ENCODE measurements at regions not wholly inside any gene's neighbourhood (a gene's known extent, or its start where the extent isn't known, plus 50 kb on each side); places are given as distances from the start of the nearest gene placed in this dataset.

DNA sequence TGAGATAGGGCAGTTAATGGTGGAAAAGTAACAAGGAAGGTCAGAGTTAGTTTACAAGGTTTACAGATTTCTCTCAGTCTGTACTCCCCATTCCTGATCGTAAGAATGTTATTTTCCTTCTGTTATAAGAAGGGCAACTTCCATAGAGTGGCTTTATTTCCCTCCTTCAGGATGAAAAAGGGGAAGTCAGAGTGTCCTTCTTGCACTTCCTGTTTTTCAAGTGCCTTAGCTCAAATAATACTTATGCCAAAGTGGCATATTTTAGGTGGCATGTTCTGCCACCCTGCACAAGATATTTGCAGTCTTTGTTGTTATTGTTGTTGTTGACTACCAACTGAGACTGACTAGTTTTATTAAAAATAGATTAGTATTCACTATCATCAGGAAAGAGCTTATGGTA, 730.7 kb upstream of the ADGRL4 start:
- Histone ChIP-seq H3K79me2 (replicated peaks; ENCODE audit: insufficient read depth, low read length) (no peaks in the 10 kb centered on the region), H3K9me2 (ENCODE audit: insufficient read depth, low read length) (no peaks in the 10 kb centered on the region), H3K9ac (ENCODE audit: low read length) (no peak overlapping the region), H3K27ac (ENCODE audit: low read length) (no peak overlapping the region), H3K4me2 (ENCODE audit: low read length) (no peak overlapping the region), H3K27me3 (ENCODE audit: insufficient read depth, low read depth, low read length) (no peaks in the 10 kb centered on the region), H3F3A (ENCODE audit: insufficient read depth, low read length, poor library complexity, severe bottlenecking) (no peaks in the 10 kb centered on the region), H3K36me3 (ENCODE audit: insufficient read depth, low read length) (no peaks in the 10 kb centered on the region), H2AFZ (ENCODE audit: low read depth, low read length) (no peak overlapping the region), H3K4me3 (ENCODE audit: low read length) (no peak overlapping the region), H3K9me3 (ENCODE audit: low read length) (no peaks in the 10 kb centered on the region), H4K20me1 (ENCODE audit: insufficient read depth) (no peaks in the 10 kb centered on the region)
- TF ChIP-seq RAD21 (conservative IDR thresholded peaks at IDR 0.05) (no peak), TAF1 (IDR thresholded peaks at IDR 0.05; ENCODE audit: low read depth) (no peak), POLR2AphosphoS5 (IDR thresholded peaks at IDR 0.05) (no peak), EZH2 (IDR thresholded peaks at IDR 0.05; ENCODE audit: borderline replicate concordance, insufficient read depth, low read length, poor library complexity, severe bottlenecking) (no peak), EP300 (conservative IDR thresholded peaks at IDR 0.05; ENCODE audit: poor library complexity, severe bottlenecking) (no peak)
- TF ChIP-seq, protein P1, sequence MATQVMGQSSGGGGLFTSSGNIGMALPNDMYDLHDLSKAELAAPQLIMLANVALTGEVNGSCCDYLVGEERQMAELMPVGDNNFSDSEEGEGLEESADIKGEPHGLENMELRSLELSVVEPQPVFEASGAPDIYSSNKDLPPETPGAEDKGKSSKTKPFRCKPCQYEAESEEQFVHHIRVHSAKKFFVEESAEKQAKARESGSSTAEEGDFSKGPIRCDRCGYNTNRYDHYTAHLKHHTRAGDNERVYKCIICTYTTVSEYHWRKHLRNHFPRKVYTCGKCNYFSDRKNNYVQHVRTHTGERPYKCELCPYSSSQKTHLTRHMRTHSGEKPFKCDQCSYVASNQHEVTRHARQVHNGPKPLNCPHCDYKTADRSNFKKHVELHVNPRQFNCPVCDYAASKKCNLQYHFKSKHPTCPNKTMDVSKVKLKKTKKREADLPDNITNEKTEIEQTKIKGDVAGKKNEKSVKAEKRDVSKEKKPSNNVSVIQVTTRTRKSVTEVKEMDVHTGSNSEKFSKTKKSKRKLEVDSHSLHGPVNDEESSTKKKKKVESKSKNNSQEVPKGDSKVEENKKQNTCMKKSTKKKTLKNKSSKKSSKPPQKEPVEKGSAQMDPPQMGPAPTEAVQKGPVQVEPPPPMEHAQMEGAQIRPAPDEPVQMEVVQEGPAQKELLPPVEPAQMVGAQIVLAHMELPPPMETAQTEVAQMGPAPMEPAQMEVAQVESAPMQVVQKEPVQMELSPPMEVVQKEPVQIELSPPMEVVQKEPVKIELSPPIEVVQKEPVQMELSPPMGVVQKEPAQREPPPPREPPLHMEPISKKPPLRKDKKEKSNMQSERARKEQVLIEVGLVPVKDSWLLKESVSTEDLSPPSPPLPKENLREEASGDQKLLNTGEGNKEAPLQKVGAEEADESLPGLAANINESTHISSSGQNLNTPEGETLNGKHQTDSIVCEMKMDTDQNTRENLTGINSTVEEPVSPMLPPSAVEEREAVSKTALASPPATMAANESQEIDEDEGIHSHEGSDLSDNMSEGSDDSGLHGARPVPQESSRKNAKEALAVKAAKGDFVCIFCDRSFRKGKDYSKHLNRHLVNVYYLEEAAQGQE (IDR thresholded peaks at IDR 0.05; ENCODE audit: borderline replicate concordance): no peak
- TF ChIP-seq, protein P2, sequence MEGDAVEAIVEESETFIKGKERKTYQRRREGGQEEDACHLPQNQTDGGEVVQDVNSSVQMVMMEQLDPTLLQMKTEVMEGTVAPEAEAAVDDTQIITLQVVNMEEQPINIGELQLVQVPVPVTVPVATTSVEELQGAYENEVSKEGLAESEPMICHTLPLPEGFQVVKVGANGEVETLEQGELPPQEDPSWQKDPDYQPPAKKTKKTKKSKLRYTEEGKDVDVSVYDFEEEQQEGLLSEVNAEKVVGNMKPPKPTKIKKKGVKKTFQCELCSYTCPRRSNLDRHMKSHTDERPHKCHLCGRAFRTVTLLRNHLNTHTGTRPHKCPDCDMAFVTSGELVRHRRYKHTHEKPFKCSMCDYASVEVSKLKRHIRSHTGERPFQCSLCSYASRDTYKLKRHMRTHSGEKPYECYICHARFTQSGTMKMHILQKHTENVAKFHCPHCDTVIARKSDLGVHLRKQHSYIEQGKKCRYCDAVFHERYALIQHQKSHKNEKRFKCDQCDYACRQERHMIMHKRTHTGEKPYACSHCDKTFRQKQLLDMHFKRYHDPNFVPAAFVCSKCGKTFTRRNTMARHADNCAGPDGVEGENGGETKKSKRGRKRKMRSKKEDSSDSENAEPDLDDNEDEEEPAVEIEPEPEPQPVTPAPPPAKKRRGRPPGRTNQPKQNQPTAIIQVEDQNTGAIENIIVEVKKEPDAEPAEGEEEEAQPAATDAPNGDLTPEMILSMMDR (IDR thresholded peaks at IDR 0.05; ENCODE audit: poor library complexity, severe bottlenecking): no peak

DNA sequence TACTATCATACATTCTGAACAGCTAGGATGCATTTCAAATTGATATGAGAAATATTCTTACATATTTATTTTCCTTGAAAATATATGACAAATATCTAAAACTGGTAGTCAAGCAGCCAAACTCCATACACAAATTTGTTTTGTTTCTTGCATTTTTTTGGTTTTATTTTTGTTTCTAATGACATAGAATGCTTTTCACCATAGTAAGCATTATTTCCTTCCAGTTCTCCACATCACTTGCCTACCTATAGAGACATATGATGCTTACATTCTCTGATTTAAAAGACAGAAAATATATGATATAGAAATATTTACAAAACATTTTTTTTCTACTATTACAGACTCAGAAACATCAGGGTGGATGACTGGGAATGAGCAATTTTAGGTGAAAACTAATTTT, 726.4 kb upstream of the ADGRL4 start:
- Histone ChIP-seq H4K20me1 (ENCODE audit: insufficient read depth) (no peaks in the 10 kb centered on the region), H3F3A (ENCODE audit: insufficient read depth, low read length, poor library complexity, severe bottlenecking) (no peaks in the 10 kb centered on the region), H2AFZ (ENCODE audit: low read depth, low read length) (no peak overlapping the region), H3K79me2 (replicated peaks; ENCODE audit: insufficient read depth, low read length) (no peaks in the 10 kb centered on the region), H3K27me3 (ENCODE audit: insufficient read depth, low read depth, low read length) (no peaks in the 10 kb centered on the region), H3K27ac (ENCODE audit: low read length) (no peak overlapping the region), H3K9me2 (ENCODE audit: insufficient read depth, low read length) (no peaks in the 10 kb centered on the region), H3K4me2 (ENCODE audit: low read length) (no peak overlapping the region), H3K4me3 (ENCODE audit: low read length) (no peak overlapping the region), H3K36me3 (ENCODE audit: insufficient read depth, low read length) (no peaks in the 10 kb centered on the region), H3K9ac (ENCODE audit: low read length) (no peak overlapping the region), H3K9me3 (ENCODE audit: low read length) (no peaks in the 10 kb centered on the region)
- TF ChIP-seq TAF1 (IDR thresholded peaks at IDR 0.05; ENCODE audit: low read depth) (no peak), SMC3 (conservative IDR thresholded peaks at IDR 0.05; ENCODE audit: poor library complexity) (no peak), EZH2 (IDR thresholded peaks at IDR 0.05; ENCODE audit: borderline replicate concordance, insufficient read depth, low read length, poor library complexity, severe bottlenecking) (no peak), RAD21 (conservative IDR thresholded peaks at IDR 0.05) (no peak)
- TF ChIP-seq, protein P2 (IDR thresholded peaks at IDR 0.05; ENCODE audit: poor library complexity, severe bottlenecking): no peak

Data from neural cell (in vitro differentiated cells).